Endometrial microvascular endothelial cells (primary cell): ENCODE measurements at regions not wholly inside any gene's neighbourhood (a gene's known extent, or its start where the extent isn't known, plus 50 kb on each side); places are given as distances from the start of the nearest gene placed in this dataset.

Experiments
- in situ Hi-C: cut with HindIII; loops from 2 replicates; pipeline ENCODE4 v1.10.0; 2017; ENCODE audit warnings: low sequenced_read_pairs, low pct_unique_long_range_greater_than_20kb; ENCODE audit errors: inconsistent ontology term

DNA sequence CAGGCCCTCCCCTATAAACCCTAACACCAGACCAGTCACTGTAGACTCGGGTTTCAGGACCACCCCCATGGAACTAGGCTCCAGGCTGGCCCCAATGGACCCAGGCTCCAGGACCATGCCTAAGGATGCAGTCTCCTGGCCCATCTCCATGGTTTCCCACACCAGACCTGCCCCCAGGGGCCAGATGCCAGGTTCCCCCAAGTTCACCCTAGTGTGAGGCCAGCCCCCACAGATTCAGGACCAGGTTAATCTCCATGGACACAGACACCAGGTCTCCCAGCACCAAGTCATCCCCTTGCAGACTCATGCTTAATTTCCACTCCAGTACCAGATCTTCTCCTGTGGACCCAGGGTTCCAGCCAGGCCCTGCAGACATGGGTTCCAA, 103.8 kb upstream of the LANCL2 start:
- in situ Hi-C loops = loop anchor here (25.0 kb wide), 2 partner anchors 151 to 249 kb away; partner anchors contain the start of gene EGFR

DNA sequence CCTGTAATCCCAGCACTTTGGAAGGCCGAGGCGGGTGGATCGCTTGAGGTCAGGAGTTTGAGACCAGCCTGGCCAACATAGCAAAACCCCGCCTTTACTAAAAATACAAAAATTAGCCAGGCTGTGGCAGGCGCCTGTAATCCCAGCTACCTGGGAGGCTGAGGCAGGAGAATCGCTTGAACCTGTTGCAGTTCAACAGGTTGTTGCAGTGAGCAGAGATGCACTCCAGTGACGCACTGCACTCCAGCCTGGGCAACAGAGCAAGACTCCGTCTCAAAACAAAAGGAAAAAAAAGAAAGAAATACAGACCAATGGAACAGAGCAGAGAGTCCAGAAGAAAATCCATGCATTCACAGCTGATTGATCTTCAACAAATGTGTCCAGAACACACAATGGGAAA, 99.8 kb upstream of the LANCL2 start:
- in situ Hi-C loops = loop anchor here (25.0 kb wide), 2 partner anchors 147 to 253 kb away; partner anchors contain the start of gene EGFR

DNA sequence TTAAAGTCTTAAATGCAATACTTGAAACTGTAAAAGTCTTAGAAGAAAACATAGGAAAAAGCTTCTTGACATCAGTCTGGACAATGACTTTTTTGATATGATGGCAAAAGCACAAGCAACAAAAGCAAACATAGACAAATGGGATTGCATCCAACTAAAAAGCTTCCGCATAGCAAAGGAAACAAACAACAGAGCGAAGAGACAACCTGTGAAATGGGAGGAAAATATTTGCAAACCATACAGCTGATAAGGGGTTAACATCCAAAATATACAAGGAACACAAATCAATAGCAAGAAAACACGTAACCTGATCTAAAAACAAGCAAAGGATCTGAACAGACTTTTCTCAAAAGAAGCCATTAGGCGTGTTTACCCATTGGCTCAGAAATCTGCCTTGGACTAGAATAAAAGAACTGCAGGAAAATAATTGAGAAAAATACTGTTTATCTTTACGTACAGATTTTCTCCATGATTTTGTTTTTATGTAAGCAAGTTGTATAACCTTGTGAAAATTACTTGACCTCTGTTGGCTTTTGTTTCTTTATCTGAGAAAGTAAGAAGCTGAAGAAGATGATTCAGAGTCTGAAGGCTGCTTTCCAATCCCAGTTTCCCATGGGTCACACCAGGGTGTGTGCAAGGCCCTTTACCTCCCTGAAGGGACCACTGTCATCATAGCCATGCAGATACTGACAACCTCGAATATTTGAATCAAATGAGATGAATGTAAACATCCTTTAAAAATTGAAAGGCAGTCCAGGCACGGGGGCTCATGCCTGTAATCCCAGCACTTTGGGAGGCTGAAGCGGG, 99.1 kb upstream of the LANCL2 start:
- in situ Hi-C loops = loop anchor here (25.0 kb wide), 2 partner anchors 146 to 254 kb away; partner anchors contain the start of gene EGFR

GRCh38 chr7:55271069-55271626, 94.0 kb upstream of the LANCL2 start:
- in situ Hi-C loops = loop anchor here (25.0 kb wide), 2 partner anchors 141 to 259 kb away; partner anchors contain the start of gene EGFR

- in situ Hi-C loops = loop anchor here (25.0 kb wide), 2 partner anchors 141 to 259 kb away; partner anchors contain the start of gene EGFR
Measured at GRCh38 chr7:55271661-55272060, 93.5 kb upstream of the LANCL2 start.

DNA sequence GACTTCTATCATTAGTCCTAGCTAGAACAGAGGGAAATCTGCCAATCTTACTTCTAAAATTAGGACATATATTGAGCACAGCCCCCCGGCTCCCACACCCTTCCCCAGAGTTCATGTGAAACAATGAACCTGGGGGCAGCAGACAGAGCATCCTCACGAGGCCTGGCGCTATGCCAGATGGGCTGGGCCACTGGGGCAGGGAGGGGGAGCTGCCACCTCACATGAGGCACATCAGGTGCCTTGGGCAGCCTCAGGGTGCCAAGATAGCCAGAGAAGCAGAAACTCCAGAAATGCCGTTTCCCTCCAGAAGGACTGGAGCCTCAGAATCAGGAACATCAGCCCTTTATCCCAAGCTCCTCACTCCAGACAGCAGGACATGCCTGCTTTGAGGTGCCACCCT, 92.8 kb upstream of the LANCL2 start:
- in situ Hi-C loops = loop anchor here (25.0 kb wide), 2 partner anchors 140 to 260 kb away; partner anchors contain the start of gene EGFR

- in situ Hi-C loops = loop anchor here (25.0 kb wide), 2 partner anchors 139 to 261 kb away; partner anchors contain the start of gene EGFR
Measured at GRCh38 chr7:55273186-55273980, 91.8 kb upstream of the LANCL2 start.

- in situ Hi-C loops = loop anchor here (25.0 kb wide), 2 partner anchors 138 to 262 kb away; partner anchors contain the start of gene EGFR
Measured at GRCh38 chr7:55274156-55274555, 91.0 kb upstream of the LANCL2 start.

- in situ Hi-C loops = no loop called here
Measured at GRCh38 chr7:55275291-55276200, 89.6 kb upstream of the LANCL2 start.

- in situ Hi-C loops = no loop called here
Measured at GRCh38 chr7:55276572-55277295, 88.4 kb upstream of the LANCL2 start.

DNA sequence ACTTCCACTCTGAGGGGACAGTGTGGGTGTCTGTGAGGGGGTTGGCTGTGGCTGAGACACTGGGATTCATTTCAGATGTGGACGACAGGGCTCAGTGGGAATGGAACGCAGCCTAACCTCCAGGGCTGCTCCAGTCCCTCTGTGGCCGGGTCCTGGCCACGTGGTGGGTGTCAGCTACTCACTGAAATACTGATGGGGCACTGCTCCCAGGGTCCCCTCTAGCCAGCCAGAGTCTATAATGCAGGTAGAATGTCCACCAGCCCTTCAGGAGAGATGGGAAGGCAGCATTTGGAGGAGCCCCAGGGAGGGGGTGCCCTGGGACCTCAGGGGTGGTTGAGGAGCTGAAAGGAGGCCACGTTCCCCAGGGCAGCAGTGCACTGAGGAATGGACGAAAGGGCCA, 87.2 kb upstream of the LANCL2 start:
- in situ Hi-C loops = no loop called here

- in situ Hi-C loops = no loop called here
Measured at GRCh38 chr7:55278321-55278720, 86.8 kb upstream of the LANCL2 start.

- in situ Hi-C loops = no loop called here
Measured at GRCh38 chr7:55279080-55279845, 85.9 kb upstream of the LANCL2 start.

DNA sequence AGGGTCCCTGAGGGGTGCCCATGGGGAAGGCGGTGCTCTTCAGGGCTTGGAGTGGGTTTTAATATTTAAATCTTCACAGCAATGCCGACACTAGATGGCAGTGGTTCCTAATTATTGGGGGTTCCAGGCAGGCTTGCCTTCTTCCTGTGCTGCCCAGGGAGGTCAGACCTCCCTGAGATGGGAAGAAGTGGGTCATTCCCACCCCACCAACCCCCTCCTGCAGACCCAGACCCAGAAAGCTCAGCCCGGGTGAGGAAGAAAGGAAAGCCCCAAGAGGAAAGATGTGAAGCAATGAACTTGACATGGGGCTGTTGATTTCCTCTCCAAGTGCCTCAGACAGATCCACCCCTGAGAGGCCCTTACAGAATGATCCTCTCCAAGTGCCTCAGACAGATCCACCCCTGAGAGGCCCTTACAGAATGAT, 85.1 kb upstream of the LANCL2 start:
- in situ Hi-C loops = no loop called here

GRCh38 chr7:55285665-55286064, 79.5 kb upstream of the LANCL2 start:
- in situ Hi-C loops = no loop called here

- in situ Hi-C loops = no loop called here
Measured at GRCh38 chr7:55286666-55287065, 78.5 kb upstream of the LANCL2 start.
